ENCODE measurements at regions not wholly inside any gene's neighbourhood (a gene's known extent, or its start where the extent isn't known, plus 50 kb on each side); places are given as distances from the start of the nearest gene placed in this dataset.

GRCh38 chr10:78981970-78982281, 86.8 kb upstream of the ZMIZ1 start:
- TF ChIP-seq ZNF384 (IDR thresholded peaks at IDR 0.05) (no peak), HDGF (IDR thresholded peaks at IDR 0.05; ENCODE audit: borderline replicate concordance) (no peak), TARDBP (IDR thresholded peaks at IDR 0.05) (no peak), ARNT (IDR thresholded peaks at IDR 0.05) (no peak), CTBP1 (IDR thresholded peaks at IDR 0.05; ENCODE audit: borderline replicate concordance) (no peak), FOXM1 (IDR thresholded peaks at IDR 0.05; ENCODE audit: borderline replicate concordance) (no peak), BHLHE40 (IDR thresholded peaks at IDR 0.05; ENCODE audit: borderline replicate concordance) (no peak), L3MBTL2 (conservative IDR thresholded peaks at IDR 0.05) (no peak), LEF1 (IDR thresholded peaks at IDR 0.05; ENCODE audit: borderline replicate concordance) (no peak), PKNOX1 (IDR thresholded peaks at IDR 0.05) (no peak), FOXA1 (IDR thresholded peaks at IDR 0.05) (no peak), FOXK2 (IDR thresholded peaks at IDR 0.05) (no peak), SUZ12 (IDR thresholded peaks at IDR 0.05) (no peak)
- ChIA-PET CTCF (no interaction called here), POLR2A (no interaction called here)
- DNase-seq (ENCODE audit: extremely low spot score), result no peak

DNA sequence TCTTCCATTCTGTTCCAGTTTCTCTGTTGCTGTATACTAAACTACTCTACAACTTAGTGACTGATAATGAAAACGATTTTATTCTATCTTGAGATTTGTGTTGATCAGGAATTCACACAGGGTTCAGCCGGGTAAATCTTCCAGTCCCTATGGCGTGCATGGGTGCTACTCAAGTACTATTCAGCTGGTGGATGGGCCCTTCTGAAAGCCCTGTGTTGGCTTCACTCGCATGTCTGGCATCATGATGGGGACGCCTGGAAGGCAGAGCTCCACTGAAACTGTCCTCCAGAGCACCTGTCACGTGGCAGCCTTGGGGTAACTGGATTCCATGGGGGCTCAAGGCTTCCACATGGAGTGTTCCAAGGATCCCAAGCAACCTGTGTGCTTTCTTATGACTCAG, 86.0 kb upstream of the ZMIZ1 start:
- no peak for DNase-seq (ENCODE audit: extremely low spot score)

GRCh38 chr10:78983608-78984007, 85.2 kb upstream of the ZMIZ1 start:
- no peak for TF ChIP-seq ARNT (IDR thresholded peaks at IDR 0.05)
- no peak for TF ChIP-seq BHLHE40 (IDR thresholded peaks at IDR 0.05; ENCODE audit: borderline replicate concordance)
- no peak for TF ChIP-seq L3MBTL2 (conservative IDR thresholded peaks at IDR 0.05)
- no peak for TF ChIP-seq LEF1 (IDR thresholded peaks at IDR 0.05; ENCODE audit: borderline replicate concordance)
- TF ChIP-seq NFRKB (IDR thresholded peaks at IDR 0.05), result no peak
- no peak for TF ChIP-seq FOXM1 (IDR thresholded peaks at IDR 0.05; ENCODE audit: borderline replicate concordance)
- ChIA-PET POLR2A (no interaction called here), CTCF (no interaction called here)
- no peak for DNase-seq (ENCODE audit: extremely low spot score)

More for the DNA sequence above, 86.0 kb upstream of the ZMIZ1 start:
- CTCF ChIA-PET, result no interaction called here
- POLR2A ChIA-PET, result no interaction called here
- no peak for TF ChIP-seq ARNT (IDR thresholded peaks at IDR 0.05)
- no peak for TF ChIP-seq HDGF (IDR thresholded peaks at IDR 0.05; ENCODE audit: borderline replicate concordance)
- TF ChIP-seq FOXA1 (IDR thresholded peaks at IDR 0.05), result no peak
- no peak for TF ChIP-seq FOXM1 (IDR thresholded peaks at IDR 0.05; ENCODE audit: borderline replicate concordance)
- TF ChIP-seq FOXK2 (IDR thresholded peaks at IDR 0.05), result no peak
- TF ChIP-seq ZNF384 (IDR thresholded peaks at IDR 0.05), result no peak
- no peak for TF ChIP-seq CTBP1 (IDR thresholded peaks at IDR 0.05; ENCODE audit: borderline replicate concordance)
- TF ChIP-seq SP1 (IDR thresholded peaks at IDR 0.05), result no peak
- TF ChIP-seq PKNOX1 (IDR thresholded peaks at IDR 0.05), result no peak
- no peak for TF ChIP-seq ELF4 (IDR thresholded peaks at IDR 0.05)

DNA sequence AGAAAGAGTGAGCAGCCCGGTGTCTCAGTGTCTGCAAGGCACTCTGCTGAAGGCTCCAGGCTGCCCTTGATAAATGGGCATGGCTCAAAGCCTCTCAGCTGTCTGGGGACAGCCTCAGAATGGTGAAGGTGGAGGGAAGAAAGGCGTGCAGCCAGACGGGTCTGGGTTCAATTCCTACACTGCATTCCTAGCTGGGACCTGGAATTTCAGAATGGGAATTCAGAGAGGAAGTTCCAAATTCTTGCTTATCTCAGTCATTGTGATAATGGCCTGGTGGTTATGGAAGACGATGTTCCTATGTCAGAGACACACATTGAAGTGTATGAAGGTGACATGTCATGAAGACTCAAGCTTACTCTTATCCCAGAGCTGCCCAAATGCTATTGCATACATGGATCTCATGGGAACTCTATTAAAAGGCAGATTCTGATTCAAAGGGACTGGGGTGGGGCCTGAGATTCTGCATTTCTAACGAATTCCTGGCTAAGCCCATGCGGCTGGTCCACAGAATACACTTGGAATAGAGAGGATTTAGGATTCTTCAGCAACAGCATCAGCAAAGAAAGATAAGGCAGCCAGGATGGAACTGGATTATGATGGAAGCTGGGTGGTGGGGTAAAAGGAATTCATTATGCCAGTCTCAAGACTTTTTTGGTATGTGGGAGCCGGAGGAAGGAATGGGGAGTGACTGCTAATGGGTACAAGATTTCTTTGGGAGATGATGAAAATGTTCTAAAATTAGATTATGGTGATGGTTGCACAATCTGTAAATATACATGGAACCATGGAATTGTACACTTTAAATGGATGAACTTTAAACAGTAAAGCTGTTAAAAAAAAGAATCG, 82.6 kb upstream of the ZMIZ1 start:
- CTCF ChIA-PET, result no interaction called here
- POLR2A ChIA-PET, result no interaction called here
- no peak for TF ChIP-seq L3MBTL2 (conservative IDR thresholded peaks at IDR 0.05)
- TF ChIP-seq FOXK2 (IDR thresholded peaks at IDR 0.05), result no peak
- no peak for TF ChIP-seq CTBP1 (IDR thresholded peaks at IDR 0.05; ENCODE audit: borderline replicate concordance)
- TF ChIP-seq SP1 (IDR thresholded peaks at IDR 0.05), result no peak
- TF ChIP-seq NFRKB (IDR thresholded peaks at IDR 0.05), result no peak
- TF ChIP-seq ELF4 (IDR thresholded peaks at IDR 0.05), result no peak
- no peak for TF ChIP-seq HDGF (IDR thresholded peaks at IDR 0.05; ENCODE audit: borderline replicate concordance)
- no peak for TF ChIP-seq FOXA1 (IDR thresholded peaks at IDR 0.05)
- TF ChIP-seq TARDBP (IDR thresholded peaks at IDR 0.05), result no peak
- no peak for TF ChIP-seq LEF1 (IDR thresholded peaks at IDR 0.05; ENCODE audit: borderline replicate concordance)
- no peak for TF ChIP-seq FOXM1 (IDR thresholded peaks at IDR 0.05; ENCODE audit: borderline replicate concordance)
- no peak for TF ChIP-seq ZNF384 (IDR thresholded peaks at IDR 0.05)
- no peak for TF ChIP-seq SUZ12 (IDR thresholded peaks at IDR 0.05)
- no peak for TF ChIP-seq PKNOX1 (IDR thresholded peaks at IDR 0.05)
- DNase-seq (ENCODE audit: extremely low spot score), result no peak

GRCh38 chr10:78991187-78991586, 77.6 kb upstream of the ZMIZ1 start:
- CTCF ChIA-PET, result no interaction called here
- DNase-seq (ENCODE audit: extremely low spot score), result no peak
- POLR2A ChIA-PET, result no interaction called here
- TF ChIP-seq SP1 (IDR thresholded peaks at IDR 0.05) (no peak), HDGF (IDR thresholded peaks at IDR 0.05; ENCODE audit: borderline replicate concordance) (no peak)

- DNase-seq (ENCODE audit: extremely low spot score), result no peak
- POLR2A ChIA-PET, result no interaction called here
- TF ChIP-seq FOXK2 (IDR thresholded peaks at IDR 0.05) (no peak), ZNF384 (IDR thresholded peaks at IDR 0.05) (no peak), HDGF (IDR thresholded peaks at IDR 0.05; ENCODE audit: borderline replicate concordance) (no peak)
- CTCF ChIA-PET, result no interaction called here
Measured at GRCh38 chr10:78992333-78992732, 76.4 kb upstream of the ZMIZ1 start.

Data from HEK293T (cell line).